ENCODE measurements at regions not wholly inside any gene's neighbourhood (a gene's known extent, or its start where the extent isn't known, plus 50 kb on each side); places are given as distances from the start of the nearest gene placed in this dataset.

DNA sequence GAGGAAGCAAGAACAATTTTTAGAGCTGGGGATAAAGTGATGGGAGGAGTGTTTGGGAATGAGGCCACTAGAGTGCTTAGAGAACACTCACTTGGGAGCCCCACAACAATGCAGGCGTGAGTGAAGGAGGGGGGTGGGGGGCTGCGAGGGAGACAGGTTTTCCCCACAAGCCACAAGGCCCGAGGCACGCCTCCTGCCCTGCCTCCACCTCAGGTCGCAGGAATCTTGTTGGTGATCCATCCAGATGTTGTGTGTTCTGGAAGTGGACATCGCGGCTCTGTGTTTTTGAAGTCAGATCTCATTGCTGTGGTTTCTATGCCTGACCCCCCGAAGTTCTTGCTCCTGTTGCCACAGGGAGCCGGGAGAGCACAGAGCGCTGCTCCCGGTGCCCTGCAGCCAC is 178.0 kb upstream of the BMPER start:
- DNase-seq (ENCODE audit: low read depth in 2 of 2), result no peak

GRCh38 chr7:33728873-33729551 is 176.3 kb upstream of the BMPER start:
- DNase-seq (ENCODE audit: low read depth in 2 of 2), result no peak

DNA sequence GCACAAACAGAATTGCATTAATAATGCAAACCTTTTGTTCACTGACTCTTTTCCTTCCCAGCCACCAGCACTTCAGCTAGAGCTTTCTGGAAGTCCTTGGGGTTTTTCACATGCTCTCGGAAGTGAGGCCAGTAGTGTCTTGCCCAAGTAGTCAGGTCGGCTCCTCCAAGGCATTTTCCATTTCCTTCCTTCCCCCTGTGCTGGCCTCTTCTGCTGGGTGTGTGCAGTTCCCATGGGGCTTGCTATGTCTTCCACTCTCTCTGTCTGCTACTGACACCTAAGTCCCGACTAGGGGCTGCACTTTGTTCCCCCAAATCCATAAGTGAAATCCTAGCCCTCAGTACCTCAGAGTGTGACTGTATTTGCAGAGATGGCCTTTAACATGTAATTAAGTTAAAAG is 175.6 kb upstream of the BMPER start:
- DNase-seq (ENCODE audit: low read depth in 2 of 2), result no peak

- no peak for DNase-seq (ENCODE audit: low read depth in 2 of 2)
These were observed 174.4 kb upstream of the BMPER start for GRCh38 chr7:33730958-33731357.

DNA sequence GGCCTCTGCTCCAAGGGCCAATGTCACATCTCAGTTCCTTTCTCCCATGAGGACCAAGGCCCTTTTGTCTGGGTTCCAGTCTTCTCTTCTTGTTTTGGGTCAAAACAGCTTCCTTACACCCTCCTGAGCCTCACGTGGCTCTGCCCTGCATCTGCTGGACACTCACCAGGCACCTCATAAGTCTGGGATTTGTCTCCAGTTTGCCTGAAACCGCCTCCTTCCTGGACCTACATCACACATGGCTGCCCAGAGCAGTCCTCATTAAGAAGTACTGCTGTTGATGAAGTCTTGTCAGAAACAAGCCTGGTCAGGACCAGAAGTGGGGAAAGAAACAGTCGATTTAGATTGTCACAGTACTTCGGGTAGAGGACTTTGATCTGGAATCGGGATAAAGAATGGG is 173.4 kb upstream of the BMPER start:
- DNase-seq (ENCODE audit: low read depth in 2 of 2), result no peak

GRCh38 chr7:33732462-33732861 is 172.9 kb upstream of the BMPER start:
- no peak for DNase-seq (ENCODE audit: low read depth in 2 of 2)

- DNase-seq (ENCODE audit: low read depth in 2 of 2), result no peak
These were observed 171.3 kb upstream of the BMPER start for GRCh38 chr7:33733870-33734650.

DNA sequence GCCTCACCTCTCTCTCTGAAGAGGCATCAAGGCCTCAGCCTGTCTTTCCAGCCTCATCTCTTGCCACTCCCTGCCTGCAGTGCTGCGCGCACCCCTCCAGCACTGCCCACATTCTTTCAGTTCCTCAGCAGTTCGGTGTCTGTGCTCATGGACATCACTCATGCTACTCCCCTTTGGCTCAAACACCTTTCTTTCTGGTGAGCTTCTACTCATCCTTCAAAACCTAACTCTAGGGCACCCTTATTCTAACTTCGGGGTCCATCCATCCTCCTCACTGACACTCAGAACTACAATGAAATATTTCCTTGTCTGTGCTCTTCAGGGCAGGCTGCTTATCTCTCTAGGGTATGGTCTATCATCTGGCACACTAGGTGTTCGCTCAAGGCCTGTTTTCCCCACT is 169.9 kb upstream of the BMPER start:
- no peak for DNase-seq (ENCODE audit: low read depth in 2 of 2)

GRCh38 chr7:33736521-33737221 is 168.7 kb upstream of the BMPER start:
- DNase-seq (ENCODE audit: low read depth in 2 of 2), result no peak

- DNase-seq (ENCODE audit: low read depth in 2 of 2), result no peak
These were observed 166.9 kb upstream of the BMPER start for GRCh38 chr7:33738260-33738935.

DNA sequence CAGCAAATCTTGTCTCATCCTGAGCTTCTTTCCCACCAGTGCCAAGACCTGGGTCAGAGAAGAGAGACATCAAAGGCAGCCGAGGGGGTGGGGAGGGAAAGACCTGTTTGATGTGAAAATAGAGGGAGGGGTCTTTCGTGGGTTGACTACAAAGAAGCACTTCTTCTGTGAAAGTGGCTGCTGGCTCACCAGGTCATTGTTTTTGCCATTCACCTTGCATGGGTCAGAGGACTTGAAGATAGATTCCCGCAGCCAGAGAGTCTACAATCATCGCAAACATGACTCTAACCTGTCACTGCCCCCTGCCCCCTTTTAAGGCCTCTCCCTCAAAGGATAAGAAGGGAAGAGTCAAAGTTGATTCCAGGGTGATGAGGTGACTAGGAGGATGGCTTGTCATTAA is 166.1 kb upstream of the BMPER start:
- no peak for DNase-seq (ENCODE audit: low read depth in 2 of 2)

DNA sequence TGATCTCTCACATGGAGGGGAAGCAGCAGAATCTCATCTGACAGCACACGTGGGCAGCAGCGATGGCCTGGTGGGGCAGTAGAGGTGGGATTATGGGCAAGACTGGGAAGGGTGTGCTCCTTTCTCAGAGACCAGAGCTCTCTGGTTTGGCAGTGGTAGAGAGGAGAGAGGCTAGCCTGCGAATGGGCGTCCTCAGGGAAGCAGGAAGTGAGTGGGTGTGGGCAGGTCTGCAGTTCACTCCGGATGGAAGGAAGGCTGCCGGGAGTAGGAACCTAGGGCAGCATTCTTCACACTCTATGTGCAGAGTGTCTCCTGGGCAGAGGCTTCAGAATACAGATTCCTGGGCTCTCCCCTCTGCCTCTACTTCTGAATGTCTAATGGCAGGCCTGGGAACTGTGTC is 162.8 kb upstream of the BMPER start:
- no peak for DNase-seq (ENCODE audit: low read depth in 2 of 2)

- no peak for DNase-seq (ENCODE audit: low read depth in 2 of 2)
These were observed 162.2 kb upstream of the BMPER start for GRCh38 chr7:33742999-33743587.

DNA sequence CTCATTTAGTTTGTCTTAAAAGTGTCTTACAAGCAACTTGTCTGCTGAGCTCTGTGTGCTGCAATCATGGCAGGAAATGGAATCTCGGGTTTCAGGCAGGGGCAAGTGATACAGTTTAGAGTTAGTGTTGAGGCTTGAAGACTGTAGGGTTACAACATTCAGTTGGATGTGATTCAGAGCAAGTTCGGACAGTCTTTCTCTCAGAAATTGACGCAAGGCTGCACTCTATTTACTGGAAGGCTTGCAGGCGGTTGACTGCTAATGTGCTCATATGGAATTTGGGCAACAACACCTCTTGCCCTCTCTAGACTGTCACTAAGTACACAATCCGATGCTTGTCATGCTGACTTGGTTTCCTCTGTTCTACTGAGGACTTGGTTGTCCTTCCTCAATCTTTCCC is 161.7 kb upstream of the BMPER start:
- no peak for DNase-seq (ENCODE audit: low read depth in 2 of 2)

GRCh38 chr7:33744293-33745075 is 160.9 kb upstream of the BMPER start:
- no peak for DNase-seq (ENCODE audit: low read depth in 2 of 2)

GRCh38 chr7:33745934-33746333 is 159.4 kb upstream of the BMPER start:
- DNase-seq (ENCODE audit: low read depth in 2 of 2), result no peak

- no peak for DNase-seq (ENCODE audit: low read depth in 2 of 2)
These were observed 156.5 kb upstream of the BMPER start for GRCh38 chr7:33748793-33749192.

- DNase-seq (ENCODE audit: low read depth in 2 of 2), result no peak
These were observed 155.2 kb upstream of the BMPER start for GRCh38 chr7:33750177-33750576.

DNA sequence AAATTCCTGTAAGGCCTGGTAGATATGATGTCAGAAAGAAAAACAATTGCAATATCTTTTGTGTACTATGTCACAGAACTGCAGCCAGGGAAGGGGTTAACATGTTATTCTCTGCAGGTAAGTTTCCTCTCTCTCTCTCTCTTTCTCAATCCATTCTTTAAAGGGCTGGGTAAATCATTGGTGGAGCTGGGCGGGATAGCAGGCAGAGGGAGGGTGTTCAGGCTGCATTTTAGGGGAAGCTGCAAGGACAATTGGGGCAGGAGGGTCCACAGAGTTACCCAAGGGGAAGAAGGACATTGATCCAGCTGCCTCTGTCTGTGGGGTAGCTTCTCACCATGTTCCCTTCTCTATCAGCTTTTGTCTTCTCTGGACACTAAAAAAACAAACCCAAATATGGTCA is 153.9 kb upstream of the BMPER start:
- DNase-seq (ENCODE audit: low read depth in 2 of 2), result no peak

- DNase-seq (ENCODE audit: low read depth in 2 of 2), result no peak
These were observed 151.3 kb upstream of the BMPER start for GRCh38 chr7:33753881-33754525.

All from activated CD4-positive, alpha-beta T cell treated with anti-CD3 and anti-CD28 coated beads for 24 hours (primary cell).